Epithelial cell of esophagus (primary cell): ENCODE measurements at regions not wholly inside any gene's neighbourhood (a gene's known extent, or its start where the extent isn't known, plus 50 kb on each side); places are given as distances from the start of the nearest gene placed in this dataset.

ENCODE experiments used
- DNase-seq: peaks from one replicate; pipeline ENCODE4 v3.0.0; 2010; ENCODE audit warnings: low read depth
- H3K4me3 ChIP-seq: 2 replicates; pipeline ENCODE4 v1.5.1; 2011; ENCODE audit warnings: mild to moderate bottlenecking, low read length, control low read depth
- CTCF ChIP-seq: IDR thresholded peaks from 2 replicates; pipeline ENCODE4 v1.5.1; 2011; ENCODE audit warnings: low read depth, mild to moderate bottlenecking, low read length, control low read depth, inconsistent platforms; ENCODE audit not compliant: insufficient read depth; ENCODE audit errors: missing control alignments

- no peak for DNase-seq
- no peak overlapping the region for H3K4me3 ChIP-seq
- TF ChIP-seq CTCF = no peak
These were observed 306.9 kb downstream of the QKI start for GRCh38 chr6:163721435-163721834.

- no peak for TF ChIP-seq CTCF
- DNase-seq = no peak
- no peak overlapping the region for H3K4me3 ChIP-seq
These were observed 306.1 kb downstream of the QKI start for GRCh38 chr6:163720460-163721235.

- no peak overlapping the region for H3K4me3 ChIP-seq
- no peak for DNase-seq
- no peak for TF ChIP-seq CTCF
These were observed 305.5 kb downstream of the QKI start for GRCh38 chr6:163720005-163720404.

GRCh38 chr6:163719028-163719742, 304.7 kb downstream of the QKI start:
- TF ChIP-seq CTCF = no peak
- no peak for DNase-seq
- no peak overlapping the region for H3K4me3 ChIP-seq

GRCh38 chr6:163718537-163718936, 304.0 kb downstream of the QKI start:
- no peak overlapping the region for H3K4me3 ChIP-seq
- TF ChIP-seq CTCF = no peak
- no peak for DNase-seq

GRCh38 chr6:163717106-163717764, 302.7 kb downstream of the QKI start:
- H3K4me3 ChIP-seq = no peak overlapping the region
- no peak for TF ChIP-seq CTCF
- no peak for DNase-seq
